Peyer's patch (tissue), 4 donors: ENCODE measurements at regions not wholly inside any gene's neighbourhood (a gene's known extent, or its start where the extent isn't known, plus 50 kb on each side); places are given as distances from the start of the nearest gene placed in this dataset.

Experiments
- POLR2A ChIP-seq, 2 donors: fragments of 450-650 bp; IDR thresholded peaks; one replicate each; pipeline ENCODE4 v1.5.1; 2017; ENCODE audit warnings: antibody characterized with exemption in 2 of 2, mild to moderate bottlenecking in 2 of 2, moderate library complexity in 2 of 2
- TF ChIP-seq, protein P1 (sequence below), 6 experiments: fragments of 450-650 bp in 4 of 6; fragments of 200-600 bp in 2 of 6; sonication (generic) in 1 of 6; IDR thresholded peaks; one replicate each; pipeline ENCODE4 v1.5.1; 2017 to 2019; ENCODE audit warnings: antibody characterized with exemption in 6 of 6, mild to moderate bottlenecking in 3 of 6, moderate library complexity in 1 of 6

DNA sequence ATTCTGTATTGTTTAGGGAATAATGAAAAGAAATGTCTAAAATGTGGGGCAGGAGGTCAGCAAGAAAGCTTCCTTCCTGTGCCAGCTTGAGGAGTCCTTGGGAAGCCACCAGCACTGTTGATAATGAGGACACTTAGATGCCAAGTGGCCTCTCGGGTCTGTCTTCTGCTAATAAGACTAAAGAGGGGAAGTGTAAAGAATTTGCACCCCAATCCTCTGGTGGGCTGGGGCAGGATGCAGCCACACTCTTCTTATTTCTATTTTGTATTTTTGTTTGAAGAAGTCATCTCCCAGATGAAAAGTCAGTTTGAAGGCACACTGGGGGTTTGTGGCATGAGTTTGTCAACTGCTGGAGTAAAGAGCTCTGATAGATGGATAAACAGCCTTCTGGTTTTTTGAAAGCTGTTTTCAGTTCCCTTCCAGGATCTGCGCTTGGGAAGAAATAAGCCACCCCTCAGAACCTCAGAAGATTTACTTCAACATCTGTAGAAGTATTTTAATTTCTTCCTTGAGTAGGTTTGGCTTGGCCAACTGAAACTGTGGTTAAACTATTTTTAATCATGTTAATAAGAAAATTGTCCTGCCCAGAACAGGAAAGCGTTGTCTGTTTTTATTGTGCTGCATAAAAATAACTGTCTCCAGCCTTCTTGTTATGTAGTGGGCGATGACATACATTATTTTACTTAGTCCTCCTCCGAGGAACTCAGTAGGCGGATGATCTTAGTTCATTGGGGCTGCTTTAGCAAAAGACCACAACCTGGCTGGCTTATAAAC, 128.8 kb upstream of the GPR26 start:
- TF ChIP-seq, protein P1, sequence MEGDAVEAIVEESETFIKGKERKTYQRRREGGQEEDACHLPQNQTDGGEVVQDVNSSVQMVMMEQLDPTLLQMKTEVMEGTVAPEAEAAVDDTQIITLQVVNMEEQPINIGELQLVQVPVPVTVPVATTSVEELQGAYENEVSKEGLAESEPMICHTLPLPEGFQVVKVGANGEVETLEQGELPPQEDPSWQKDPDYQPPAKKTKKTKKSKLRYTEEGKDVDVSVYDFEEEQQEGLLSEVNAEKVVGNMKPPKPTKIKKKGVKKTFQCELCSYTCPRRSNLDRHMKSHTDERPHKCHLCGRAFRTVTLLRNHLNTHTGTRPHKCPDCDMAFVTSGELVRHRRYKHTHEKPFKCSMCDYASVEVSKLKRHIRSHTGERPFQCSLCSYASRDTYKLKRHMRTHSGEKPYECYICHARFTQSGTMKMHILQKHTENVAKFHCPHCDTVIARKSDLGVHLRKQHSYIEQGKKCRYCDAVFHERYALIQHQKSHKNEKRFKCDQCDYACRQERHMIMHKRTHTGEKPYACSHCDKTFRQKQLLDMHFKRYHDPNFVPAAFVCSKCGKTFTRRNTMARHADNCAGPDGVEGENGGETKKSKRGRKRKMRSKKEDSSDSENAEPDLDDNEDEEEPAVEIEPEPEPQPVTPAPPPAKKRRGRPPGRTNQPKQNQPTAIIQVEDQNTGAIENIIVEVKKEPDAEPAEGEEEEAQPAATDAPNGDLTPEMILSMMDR (IDR thresholded peaks at IDR 0.05): no peak
- TF ChIP-seq POLR2A (IDR thresholded peaks at IDR 0.05): no peak
